DOHH2 (cell line): ENCODE measurements at regions not wholly inside any gene's neighbourhood (a gene's known extent, or its start where the extent isn't known, plus 50 kb on each side); places are given as distances from the start of the nearest gene placed in this dataset.
"Not testable (repeated sequence)": the region's sequence is repeated elsewhere in the genome, so short reads cannot be mapped to it uniquely, and the experiment has no call there.

Experiments used
- H3F3A ChIP-seq: fragments of 200-600 bp; sonication (generic), shearing (Covaris generic); 2 replicates; pipeline ENCODE4 v1.6.0; 2016; ENCODE audit warnings: antibody characterized with exemption, mild to moderate bottlenecking; ENCODE audit not compliant: control insufficient read depth, insufficient read depth
- H3K27ac ChIP-seq: fragments of 200-600 bp; sonication (generic); 2 replicates; pipeline ENCODE4 v1.5.1; 2014; ENCODE audit warnings: low read depth, mild to moderate bottlenecking, low read length, moderate library complexity
- H3K27me3 ChIP-seq: fragments of 200-600 bp; sonication (generic); 2 replicates; pipeline ENCODE4 v1.6.1; 2014; ENCODE audit warnings: mild to moderate bottlenecking, low read length, mixed read lengths; ENCODE audit not compliant: control insufficient read depth
- H3K36me3 ChIP-seq: fragments of 200-600 bp; sonication (generic); 2 replicates; pipeline ENCODE4 v1.6.1; 2014; ENCODE audit warnings: mild to moderate bottlenecking, low read length, moderate library complexity, mixed read lengths; ENCODE audit not compliant: control insufficient read depth
- H3K4me1 ChIP-seq: fragments of 200-600 bp; sonication (generic); 2 replicates; pipeline ENCODE4 v1.6.1; 2014; ENCODE audit warnings: mild to moderate bottlenecking, low read length, mixed read lengths; ENCODE audit not compliant: control insufficient read depth
- H3K4me2 ChIP-seq: fragments of 200-600 bp; sonication (generic); 2 replicates; pipeline ENCODE4 v1.6.0; 2014; ENCODE audit warnings: mild to moderate bottlenecking, low read length, moderate library complexity
- H3K4me3 ChIP-seq: fragments of 200-600 bp; sonication (generic); 2 replicates; pipeline ENCODE4 v1.5.1; 2014; ENCODE audit warnings: mild to moderate bottlenecking, low read length, mixed read lengths
- H3K79me2 ChIP-seq: fragments of 200-600 bp; sonication (generic); 2 replicates; pipeline ENCODE4 v1.6.1; 2014; ENCODE audit warnings: mild to moderate bottlenecking, low read length, mixed read lengths; ENCODE audit not compliant: control insufficient read depth
- H3K9me2 ChIP-seq: fragments of 200-600 bp; sonication (generic); replicated peaks from 2 replicates; pipeline ENCODE4 v1.6.1; 2014; ENCODE audit warnings: mild to moderate bottlenecking, low read length, mixed read lengths; ENCODE audit not compliant: control insufficient read depth
- H3K9me3 ChIP-seq: fragments of 200-600 bp; sonication (generic); 2 replicates; pipeline ENCODE4 v1.6.1; 2014; ENCODE audit warnings: antibody characterized with exemption, low read length, mixed read lengths; ENCODE audit not compliant: control insufficient read depth, insufficient read depth
- H4K20me1 ChIP-seq: fragments of 200-600 bp; sonication (generic); 2 replicates; pipeline ENCODE4 v1.6.0; 2014; ENCODE audit warnings: low read depth, mild to moderate bottlenecking, antibody characterized with exemption, low read length, moderate library complexity; ENCODE audit not compliant: control insufficient read depth, insufficient read depth

DNA sequence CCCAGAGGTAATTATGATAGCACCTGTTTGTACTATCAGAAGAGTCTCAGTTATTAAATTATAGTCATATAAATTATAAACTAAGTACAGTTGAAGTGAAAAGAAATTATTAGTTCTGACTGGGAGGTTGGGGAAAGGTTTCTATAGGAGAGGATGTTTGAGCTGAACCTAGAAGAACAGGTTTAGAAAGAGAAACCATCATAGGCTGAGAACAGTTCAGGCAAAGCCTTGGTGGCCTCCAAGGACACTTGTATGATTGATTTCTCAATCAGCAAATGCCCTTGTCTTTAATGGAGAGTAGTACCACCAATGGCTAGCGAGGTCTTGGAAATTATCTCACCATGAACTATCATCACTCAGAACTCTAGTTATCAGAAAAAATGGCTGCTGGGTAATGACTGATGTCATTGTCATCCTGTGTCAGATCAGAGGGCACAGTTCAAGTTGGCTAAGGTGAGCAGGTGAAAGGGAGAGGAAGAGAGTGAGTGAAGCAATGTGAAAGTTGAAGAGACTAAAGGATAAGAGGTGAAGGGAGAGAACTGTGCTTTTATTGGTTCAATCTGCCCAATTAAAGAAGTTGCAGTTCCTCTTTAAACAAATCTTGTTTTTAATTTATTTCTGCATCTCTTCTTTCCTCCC lies 105.8 kb upstream of the NBPF8 start:
- not testable (repeated sequence) for H3K79me2 ChIP-seq, H3K4me2 ChIP-seq, H3K4me3 ChIP-seq, H4K20me1 ChIP-seq, H3K4me1 ChIP-seq, H3K9me2 ChIP-seq, H3K27ac ChIP-seq, H3K36me3 ChIP-seq, H3F3A ChIP-seq, H3K9me3 ChIP-seq, H3K27me3 ChIP-seq

- not testable (repeated sequence) for H4K20me1 ChIP-seq, H3K27ac ChIP-seq, H3F3A ChIP-seq, H3K9me2 ChIP-seq, H3K9me3 ChIP-seq, H3K79me2 ChIP-seq, H3K4me2 ChIP-seq, H3K4me3 ChIP-seq, H3K27me3 ChIP-seq, H3K36me3 ChIP-seq, H3K4me1 ChIP-seq
These were observed 109.8 kb upstream of the NBPF8 start for GRCh38 chr1:120305046-120305445.

DNA sequence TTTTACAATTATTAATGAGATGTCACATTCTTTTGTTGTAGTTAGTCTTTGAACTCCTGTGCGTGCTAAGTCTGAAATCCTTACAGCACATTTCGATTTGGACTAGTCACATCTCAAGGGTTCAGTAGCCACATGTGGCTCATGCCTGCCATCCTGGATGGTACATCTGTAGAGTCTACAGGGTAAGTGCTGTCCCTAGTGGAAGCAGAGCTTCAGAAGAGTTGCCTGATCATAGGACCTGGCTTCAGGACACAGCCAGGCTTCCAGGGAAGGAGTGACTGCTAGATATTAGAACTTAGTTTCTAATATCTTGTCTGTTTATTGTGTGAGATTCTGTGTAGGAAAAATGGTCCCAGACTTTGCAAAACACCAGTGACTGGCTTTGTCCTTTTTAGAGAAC lies 110.5 kb upstream of the NBPF8 start:
- not testable (repeated sequence) for H3K27ac ChIP-seq

GRCh38 chr1:120299433-120300057 lies 115.3 kb upstream of the NBPF8 start:
- H3K27ac ChIP-seq, H3K79me2 ChIP-seq, H3K4me2 ChIP-seq, H3K27me3 ChIP-seq, H3K36me3 ChIP-seq, H3K4me3 ChIP-seq, H3F3A ChIP-seq, H4K20me1 ChIP-seq, H3K4me1 ChIP-seq, H3K9me2 ChIP-seq, H3K9me3 ChIP-seq: not testable (repeated sequence)

More for the DNA sequence above, 110.5 kb upstream of the NBPF8 start:
- not testable (repeated sequence) for H3K9me3 ChIP-seq, H3K4me2 ChIP-seq, H3K4me3 ChIP-seq, H3K4me1 ChIP-seq, H3K9me2 ChIP-seq, H3K36me3 ChIP-seq, H4K20me1 ChIP-seq, H3F3A ChIP-seq, H3K79me2 ChIP-seq, H3K27me3 ChIP-seq

DNA sequence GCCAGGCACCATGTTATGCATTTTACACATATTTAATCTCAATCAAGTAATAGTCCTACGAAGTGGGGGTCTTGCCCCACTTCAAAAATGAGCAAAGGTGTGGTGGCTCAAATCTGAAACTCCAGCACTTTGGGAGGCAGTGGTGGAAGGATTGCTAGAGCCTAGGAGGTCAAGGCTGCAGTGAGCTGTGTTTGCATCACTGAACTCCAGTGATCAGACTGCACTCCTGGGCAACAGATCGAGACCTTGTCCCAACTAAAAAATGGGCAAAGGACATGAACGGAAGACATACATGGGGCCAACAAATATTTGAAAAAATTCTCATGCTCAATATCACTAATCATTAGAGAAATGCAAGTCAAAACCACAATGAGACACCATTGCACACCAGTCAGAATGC lies 116.3 kb upstream of the NBPF8 start:
- H3K4me1 ChIP-seq, H3K27me3 ChIP-seq, H3K27ac ChIP-seq, H3K4me3 ChIP-seq, H3K36me3 ChIP-seq, H3F3A ChIP-seq, H3K79me2 ChIP-seq, H3K4me2 ChIP-seq, H4K20me1 ChIP-seq, H3K9me2 ChIP-seq, H3K9me3 ChIP-seq: not testable (repeated sequence)

- not testable (repeated sequence) for H3K27me3 ChIP-seq, H3K36me3 ChIP-seq, H3K9me2 ChIP-seq, H3F3A ChIP-seq, H3K4me1 ChIP-seq, H3K9me3 ChIP-seq, H4K20me1 ChIP-seq, H3K4me2 ChIP-seq, H3K79me2 ChIP-seq, H3K27ac ChIP-seq, H3K4me3 ChIP-seq
These were observed 117.4 kb upstream of the NBPF8 start for GRCh38 chr1:120297345-120297953.

GRCh38 chr1:120290105-120290504 lies 113.8 kb upstream of the SEC22B start:
- not testable (repeated sequence) for H3K79me2 ChIP-seq, H3K4me1 ChIP-seq, H4K20me1 ChIP-seq, H3K4me3 ChIP-seq, H3K9me2 ChIP-seq, H3F3A ChIP-seq, H3K36me3 ChIP-seq, H3K27ac ChIP-seq, H3K9me3 ChIP-seq, H3K27me3 ChIP-seq, H3K4me2 ChIP-seq

- not testable (repeated sequence) for H3K27me3 ChIP-seq, H3K4me2 ChIP-seq, H3K9me3 ChIP-seq, H3K4me3 ChIP-seq, H3K27ac ChIP-seq, H3K4me1 ChIP-seq, H3F3A ChIP-seq, H3K36me3 ChIP-seq, H4K20me1 ChIP-seq, H3K9me2 ChIP-seq, H3K79me2 ChIP-seq
These were observed 113.3 kb upstream of the SEC22B start for GRCh38 chr1:120289601-120290074.
